SK-MEL-5 (cell line): ENCODE measurements at regions not wholly inside any gene's neighbourhood (a gene's known extent, or its start where the extent isn't known, plus 50 kb on each side); places are given as distances from the start of the nearest gene placed in this dataset.
"Not testable (repeated sequence)": the region's sequence is repeated elsewhere in the genome, so short reads cannot be mapped to it uniquely, and the experiment has no call there.

Experiments used
- DNase-seq: peaks from one replicate; pipeline ENCODE4 v3.0.0-alpha.2; 2016; ENCODE audit warnings: low read depth, low spot score
- in situ Hi-C: cut with HindIII; loops from 2 replicates; pipeline ENCODE4 v1.10.0; 2016; ENCODE audit warnings: low sequenced_read_pairs, high pct_unique_total_duplicates, low pct_unique_long_range_greater_than_20kb

DNA sequence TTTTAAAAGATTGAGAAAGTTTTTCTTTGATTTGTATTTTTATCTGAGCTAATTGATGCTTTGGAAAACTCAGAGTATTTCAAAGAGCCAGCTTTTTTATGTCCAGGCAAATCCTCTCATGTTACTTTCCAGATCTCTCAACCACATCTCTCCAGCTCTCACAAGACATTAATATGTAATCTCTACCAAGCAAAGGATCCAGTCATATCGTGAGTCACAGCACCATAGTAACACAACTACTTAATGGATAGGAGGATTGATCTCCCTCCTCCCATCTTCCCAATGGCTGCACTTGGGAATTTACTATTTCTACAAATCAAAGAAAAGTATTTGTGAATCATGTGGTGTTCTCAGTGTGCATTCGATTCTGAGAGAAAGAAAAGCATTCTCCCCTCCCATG is 63.3 kb downstream of the POU4F1 start:
- no peak for DNase-seq
- in situ Hi-C loops, result no loop called here

DNA sequence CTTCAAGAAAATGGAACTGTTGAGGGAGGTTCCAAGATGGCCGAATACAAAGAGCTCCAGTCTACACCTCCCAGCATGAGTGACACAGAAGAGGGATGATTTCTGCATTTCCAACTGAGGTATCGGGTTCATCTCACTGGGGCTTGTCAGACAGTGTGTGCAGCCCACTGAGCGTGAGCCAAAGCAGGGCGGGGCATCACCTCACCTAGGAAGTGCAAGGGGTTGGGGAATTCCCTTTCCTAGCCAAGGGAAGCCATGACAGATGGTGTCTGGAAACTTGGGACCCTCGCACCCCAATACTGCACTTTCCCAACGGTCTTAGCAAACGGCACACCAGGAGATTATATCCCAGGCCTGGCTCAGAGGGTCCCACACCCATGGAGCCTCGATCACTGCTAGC is 77.3 kb downstream of the POU4F1 start:
- in situ Hi-C loops, result not testable (repeated sequence)

DNA sequence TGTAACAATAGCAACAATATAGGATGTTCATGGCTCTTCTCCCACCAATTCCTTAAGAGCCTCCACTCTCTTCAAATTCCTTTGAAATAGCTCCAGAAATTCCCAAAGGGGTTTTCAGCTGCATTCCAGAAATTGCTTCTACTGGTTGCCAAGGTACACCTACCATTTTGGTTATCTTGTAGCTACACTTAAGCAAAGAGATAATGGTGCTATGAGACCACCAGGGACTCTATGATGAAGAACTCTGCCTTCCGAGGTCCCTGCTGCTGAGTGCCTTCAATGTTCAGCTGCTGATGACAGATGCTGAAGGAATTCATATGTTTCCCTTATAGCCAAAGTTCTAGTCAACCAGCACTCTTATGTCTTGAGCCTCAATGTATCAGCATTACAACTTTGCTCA is 78.4 kb downstream of the POU4F1 start:
- in situ Hi-C loops, result no loop called here
- no peak for DNase-seq

More for the DNA sequence above, 77.3 kb downstream of the POU4F1 start:
- not testable (repeated sequence) for DNase-seq

DNA sequence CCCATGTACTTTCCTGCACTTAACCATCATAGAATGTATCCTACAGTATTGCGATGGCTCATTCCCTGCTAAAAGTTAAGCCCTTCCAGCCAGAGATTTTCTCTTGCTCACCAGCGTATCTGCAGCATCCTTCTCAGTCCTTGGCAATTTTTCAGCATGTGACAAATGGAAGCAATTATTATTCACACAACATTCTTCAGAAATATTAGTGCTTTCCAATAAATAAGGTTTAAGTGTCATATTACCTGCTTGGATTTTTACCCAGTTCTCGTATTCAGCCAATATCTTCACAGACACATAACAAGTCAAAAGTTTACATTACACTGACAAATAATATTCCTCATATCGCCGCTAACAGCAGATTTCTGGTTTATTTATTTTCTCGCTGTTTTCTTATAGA is 82.3 kb downstream of the POU4F1 start:
- in situ Hi-C loops, result no loop called here
- DNase-seq, result no peak

DNA sequence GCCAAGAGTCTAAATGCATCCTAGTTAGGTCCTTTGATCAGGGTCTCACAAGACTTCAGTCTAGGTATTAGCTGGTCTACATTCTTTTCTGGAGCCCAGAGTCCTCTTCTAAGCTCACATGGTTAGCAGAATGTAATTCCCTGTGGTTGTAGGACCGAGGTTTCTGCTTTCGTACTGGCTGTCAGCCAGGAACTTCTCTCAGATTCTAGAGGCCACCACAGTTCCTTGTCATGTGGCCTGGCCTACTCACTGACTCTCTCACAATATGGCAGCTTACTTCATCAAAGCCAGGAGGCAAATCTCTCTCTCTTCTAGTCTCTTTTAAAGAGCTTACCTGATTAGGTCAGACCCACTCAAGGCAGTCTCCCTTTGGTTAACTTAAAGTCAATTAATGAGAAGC is 82.9 kb downstream of the POU4F1 start:
- in situ Hi-C loops, result no loop called here
- DNase-seq, result no peak

DNA sequence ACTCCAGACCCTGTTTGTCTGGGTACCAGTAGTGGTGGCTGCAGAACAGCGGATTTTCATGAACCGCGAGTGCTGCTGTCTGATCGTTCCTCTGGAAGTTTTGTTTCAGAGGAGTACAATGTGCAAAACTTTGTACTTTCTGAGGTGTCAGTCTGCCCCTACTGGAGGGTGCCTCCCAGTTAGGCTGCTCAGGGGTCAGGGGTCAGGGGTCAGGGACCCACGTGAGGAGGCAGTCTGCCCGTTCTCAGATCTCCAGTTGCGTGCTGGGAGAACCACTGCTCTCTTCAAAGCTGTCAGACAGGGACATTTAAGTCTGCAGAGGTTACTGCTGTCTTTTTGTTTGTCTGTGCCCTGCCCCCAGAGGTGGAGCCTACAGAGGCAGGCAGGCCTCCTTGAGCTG is 84.9 kb downstream of the POU4F1 start:
- in situ Hi-C loops, DNase-seq: not testable (repeated sequence)

DNA sequence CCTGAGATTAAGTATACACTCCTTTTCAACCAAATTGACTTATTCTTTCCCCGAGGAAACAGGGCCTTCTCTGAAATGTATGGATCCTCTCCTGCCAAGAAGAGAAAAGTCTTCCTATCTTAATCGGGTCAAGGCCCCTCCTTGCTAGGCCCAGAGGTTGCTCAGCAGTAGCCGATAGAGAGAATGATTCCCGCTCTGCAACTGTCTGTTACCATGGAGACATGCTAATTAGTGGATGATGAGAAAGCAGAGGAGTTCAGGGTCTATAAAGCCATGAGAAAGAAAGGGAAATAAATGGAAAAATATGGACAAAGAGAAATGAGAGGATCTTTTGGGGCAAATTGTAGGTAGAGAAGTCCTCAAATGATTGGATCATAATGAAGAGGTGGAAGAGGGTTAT is 103.5 kb downstream of the POU4F1 start:
- in situ Hi-C loops, result no loop called here
- no peak for DNase-seq

DNA sequence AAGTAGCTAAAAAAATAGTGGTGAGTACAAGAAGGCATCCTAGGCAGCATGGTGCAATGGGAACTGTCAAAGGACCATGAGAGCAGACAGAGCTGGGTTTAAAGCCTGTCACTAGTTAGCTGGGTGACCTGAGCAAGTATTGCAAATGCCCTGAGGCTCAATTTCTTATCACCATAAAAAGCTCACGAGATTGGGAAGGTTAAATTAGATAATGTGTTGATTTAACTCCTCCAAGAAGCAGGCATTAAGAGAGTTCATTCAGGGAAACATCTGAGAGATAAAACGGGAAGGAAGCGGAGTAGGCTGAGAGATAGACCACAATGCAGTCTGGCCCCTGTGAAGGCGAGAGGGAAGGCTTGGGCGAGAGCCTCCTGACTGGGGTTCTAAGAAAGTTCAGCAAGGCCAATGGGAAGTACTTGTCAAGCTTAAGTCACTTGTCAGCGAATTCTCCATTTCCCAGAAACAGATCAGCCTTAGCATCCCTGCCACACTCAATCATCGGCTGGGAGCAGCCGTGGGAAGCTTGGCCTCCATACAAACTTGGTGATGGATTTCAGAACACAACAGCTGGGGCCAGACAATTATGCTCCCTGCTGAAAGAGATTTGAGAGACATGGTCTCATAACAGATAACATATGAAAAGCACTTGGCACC is 105.5 kb downstream of the POU4F1 start:
- in situ Hi-C loops, result no loop called here
- DNase-seq, result no peak

DNA sequence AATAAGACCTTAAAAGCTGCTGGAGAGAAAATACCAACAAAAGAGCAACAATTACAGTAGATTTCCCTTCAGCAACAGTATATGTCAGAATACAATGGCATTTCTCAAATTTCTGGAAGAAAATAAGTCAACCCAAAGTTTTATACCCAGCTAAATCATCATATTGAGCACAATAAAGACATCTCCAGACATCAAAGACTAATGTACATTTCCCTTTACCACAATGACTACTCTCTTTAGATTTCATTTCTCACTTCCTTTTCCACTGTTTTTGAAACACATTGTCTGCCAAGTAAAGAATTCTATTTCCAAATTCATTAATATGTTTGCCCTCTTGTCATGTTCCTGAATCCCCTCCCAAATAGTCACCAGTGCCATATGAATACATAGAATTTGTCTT is 111.4 kb downstream of the POU4F1 start:
- in situ Hi-C loops, result no loop called here
- DNase-seq, result no peak

DNA sequence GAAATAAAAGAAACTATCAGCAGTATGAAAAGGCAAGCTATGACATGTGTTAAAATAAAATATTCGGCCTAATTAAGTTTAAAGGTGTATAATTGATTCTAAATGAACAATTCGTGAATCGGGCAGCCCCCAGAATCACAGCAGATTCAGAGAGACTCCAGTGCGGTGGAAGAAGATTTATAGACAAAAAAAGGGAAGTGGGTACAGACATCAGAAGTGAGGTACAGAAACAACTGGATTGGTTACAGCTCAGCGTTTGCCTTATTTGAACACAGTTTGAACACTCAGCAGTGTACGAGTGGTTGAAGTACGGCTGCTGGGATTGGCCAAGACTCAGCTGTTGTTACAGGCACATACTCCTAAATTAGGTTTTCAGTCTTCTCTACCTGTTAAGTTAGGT is 113.1 kb downstream of the POU4F1 start:
- DNase-seq, in situ Hi-C loops: not testable (repeated sequence)

DNA sequence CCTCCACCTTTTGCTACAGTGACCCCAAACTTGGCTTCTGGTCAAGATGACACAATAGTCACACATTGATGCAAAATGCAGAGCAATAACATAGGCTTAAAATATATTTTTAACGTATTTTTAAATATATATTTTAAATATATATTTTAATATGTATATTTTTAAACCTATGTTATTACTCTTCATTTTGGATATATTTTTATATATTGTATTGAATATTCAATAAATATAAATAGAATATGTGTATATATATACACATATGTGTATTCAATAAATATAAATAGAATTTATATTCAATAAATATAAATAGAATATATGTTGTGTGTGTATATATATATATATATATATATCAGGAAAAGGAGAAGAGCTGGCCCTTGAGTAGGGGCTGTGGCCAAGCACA is 115.6 kb downstream of the POU4F1 start:
- in situ Hi-C loops, result no loop called here

DNA sequence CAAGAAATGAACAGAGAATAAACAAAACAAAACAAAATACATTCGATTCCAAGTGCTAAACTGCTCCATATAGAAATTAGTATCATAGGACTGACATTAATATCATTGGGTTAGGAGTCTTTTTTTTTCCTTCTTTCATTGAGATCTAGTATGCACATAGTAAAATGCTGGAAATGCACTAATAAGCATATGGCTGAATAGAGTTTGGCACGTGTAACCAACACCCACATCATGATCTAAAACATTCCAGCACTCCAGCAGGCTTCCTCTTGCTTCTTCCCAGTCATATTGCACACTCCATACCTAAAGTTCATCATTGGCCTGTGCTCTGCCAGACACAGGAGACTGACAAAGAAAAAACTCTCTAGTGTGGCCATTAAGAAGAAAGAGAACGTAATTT is 117.5 kb downstream of the POU4F1 start:
- in situ Hi-C loops, result no loop called here
- no peak for DNase-seq

More for the DNA sequence above, 115.6 kb downstream of the POU4F1 start:
- no peak for DNase-seq

DNA sequence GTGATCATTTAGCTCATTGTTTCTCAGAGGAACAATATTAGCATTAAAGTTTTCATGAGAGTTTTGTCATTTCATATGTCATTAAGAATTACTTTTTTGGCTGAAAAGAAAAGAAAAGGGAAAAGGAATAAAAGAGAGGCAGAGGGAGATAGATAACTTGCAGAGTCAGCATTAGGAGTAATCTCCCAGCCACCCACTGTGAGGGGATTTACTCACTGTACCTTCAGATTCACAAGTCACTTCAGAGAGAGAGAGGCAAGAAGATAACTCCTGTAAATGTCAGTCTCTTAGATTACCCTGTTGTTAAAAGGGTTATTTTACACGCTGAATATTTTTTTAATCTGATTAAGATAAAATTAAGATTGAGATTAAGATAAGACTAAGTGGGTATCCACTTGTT is 125.2 kb downstream of the POU4F1 start:
- in situ Hi-C loops, result no loop called here
- no peak for DNase-seq

DNA sequence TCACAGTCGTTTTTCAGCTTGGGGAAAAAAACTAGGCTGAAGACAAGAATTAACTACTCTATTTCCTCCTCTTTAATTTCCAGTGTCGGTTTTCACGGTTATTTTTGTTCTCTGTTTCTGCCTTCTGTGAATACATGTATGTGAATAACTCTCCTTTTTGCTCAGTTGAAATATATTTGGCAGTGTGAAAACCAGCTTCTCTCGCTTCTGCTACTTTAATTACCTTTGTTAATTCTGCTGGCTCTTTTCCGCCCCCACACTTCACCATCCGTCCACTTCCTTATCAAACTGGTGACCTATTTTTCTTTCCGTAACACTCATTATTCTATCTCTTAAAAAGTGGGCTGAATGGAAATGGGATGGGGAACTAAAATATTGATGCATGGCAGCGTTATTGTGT is 126.4 kb downstream of the POU4F1 start:
- in situ Hi-C loops, result no loop called here
- DNase-seq, result no peak

DNA sequence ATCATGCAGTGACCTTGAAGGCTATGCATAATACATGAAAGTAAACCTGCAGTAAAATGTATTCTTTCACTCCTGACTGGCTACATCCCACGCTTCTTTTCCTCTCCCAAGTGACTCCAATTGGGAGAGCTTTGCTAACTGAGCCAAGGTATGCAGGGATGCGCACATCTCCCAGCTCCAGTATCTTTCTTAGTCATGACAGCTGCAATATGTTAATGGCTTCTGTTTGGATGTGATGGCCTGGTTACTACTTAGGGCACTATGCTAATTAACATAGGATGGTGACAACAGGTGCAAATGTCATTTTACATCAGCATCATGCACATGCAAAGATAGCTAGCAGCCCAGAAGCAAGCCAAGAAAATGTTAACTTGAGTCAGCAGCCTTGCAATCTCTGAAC is 134.7 kb downstream of the POU4F1 start:
- no peak for DNase-seq
- in situ Hi-C loops, result no loop called here

DNA sequence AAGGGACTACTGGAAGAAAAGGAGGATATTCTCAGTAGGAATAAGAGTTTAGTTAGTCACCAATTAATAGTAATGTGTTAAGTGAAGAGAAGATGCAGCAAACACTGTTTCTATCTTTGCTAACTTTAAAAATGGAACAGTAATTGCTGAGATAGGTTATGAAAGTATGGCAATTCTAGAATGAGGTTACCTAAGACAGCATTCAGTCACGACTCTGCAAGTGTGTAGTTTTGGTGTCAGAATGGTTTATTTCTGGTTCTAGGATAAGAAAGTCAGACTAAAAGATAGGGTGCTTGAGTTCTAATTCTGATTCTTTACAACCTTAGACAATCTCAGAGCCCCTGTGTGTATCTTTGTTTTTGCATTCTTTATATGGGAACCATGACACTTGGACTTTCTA is 138.1 kb downstream of the POU4F1 start:
- in situ Hi-C loops, result no loop called here
- DNase-seq, result no peak

DNA sequence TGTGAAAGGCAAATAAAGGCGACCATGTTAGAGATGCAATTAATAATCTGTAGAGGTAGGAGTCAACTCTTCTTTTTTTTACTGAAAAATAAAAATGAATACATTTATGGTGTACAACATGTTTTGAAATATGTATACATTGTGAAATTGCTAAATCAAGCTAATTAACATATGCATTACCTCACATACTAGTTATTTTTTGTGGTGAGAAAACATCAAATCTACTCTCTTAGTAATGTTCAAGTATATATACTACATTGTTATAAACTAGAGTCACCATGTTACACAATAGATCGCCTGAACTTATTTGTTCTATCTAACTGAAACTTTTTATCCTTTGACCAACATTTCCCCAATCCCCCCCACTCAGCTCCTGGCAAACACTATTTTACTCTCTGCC is 143.2 kb downstream of the POU4F1 start:
- no peak for DNase-seq
- in situ Hi-C loops, result no loop called here

DNA sequence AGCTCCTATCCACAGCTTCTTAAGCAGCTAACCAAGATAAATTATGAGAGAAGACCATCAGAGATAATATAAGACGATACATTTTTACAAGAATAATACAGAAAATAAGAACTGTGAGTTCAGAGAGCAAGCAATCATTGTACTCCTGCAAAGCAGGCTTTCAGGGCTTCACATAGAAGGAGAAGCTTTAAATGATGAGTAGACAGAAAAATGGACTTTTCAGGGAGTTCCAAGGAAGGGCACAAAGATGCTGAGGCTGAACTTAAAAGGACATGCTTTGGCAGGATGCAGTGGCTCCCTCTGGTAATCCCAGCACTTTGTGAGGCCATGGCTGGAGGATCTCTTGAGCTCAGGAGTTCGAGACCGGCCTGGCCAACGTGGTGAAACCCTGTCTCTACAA is 159.5 kb downstream of the POU4F1 start:
- in situ Hi-C loops, result no loop called here
- no peak for DNase-seq

DNA sequence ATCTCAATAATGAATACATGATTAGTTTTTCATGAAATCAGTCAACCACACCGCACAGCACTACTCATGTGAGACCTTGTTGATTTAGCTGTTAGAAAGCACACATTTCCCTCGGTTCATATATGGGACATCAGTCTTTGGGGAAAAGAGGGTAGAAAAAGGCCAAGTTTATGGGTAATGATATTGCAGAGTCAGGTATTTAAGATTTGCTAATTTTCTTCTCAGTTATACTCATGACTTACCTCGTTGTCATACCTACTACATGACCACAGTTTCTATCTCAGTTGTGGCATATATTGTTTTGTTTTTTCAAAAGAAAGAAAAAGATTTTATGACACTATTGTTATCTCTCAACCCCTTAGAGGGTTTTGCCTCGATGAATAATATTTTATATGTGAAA is 165.6 kb downstream of the POU4F1 start:
- in situ Hi-C loops, result no loop called here

DNA sequence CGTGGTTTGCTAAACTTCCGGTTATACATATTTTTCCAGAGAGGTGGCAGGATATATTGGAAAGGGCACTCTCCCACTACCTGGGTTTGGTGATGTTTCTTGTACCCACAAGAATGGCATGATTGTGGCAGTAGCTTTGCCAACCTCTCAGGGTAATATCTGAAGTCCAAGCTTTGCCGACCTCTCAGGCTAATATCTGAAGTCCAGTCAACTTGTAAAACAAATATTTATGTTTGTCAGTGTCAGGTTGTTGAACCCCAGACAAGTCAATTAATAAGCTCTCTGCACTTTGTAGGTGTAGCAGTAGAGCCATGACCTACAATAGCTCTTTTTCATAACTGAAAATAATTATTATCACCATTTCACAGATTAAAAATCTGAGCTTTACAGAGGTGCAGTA is 167.0 kb downstream of the POU4F1 start:
- no peak for DNase-seq
- in situ Hi-C loops, result no loop called here

More for the DNA sequence above, 165.6 kb downstream of the POU4F1 start:
- DNase-seq, result no peak
